Ascending aorta (tissue), 2 donors: ENCODE measurements at regions not wholly inside any gene's neighbourhood (a gene's known extent, or its start where the extent isn't known, plus 50 kb on each side); places are given as distances from the start of the nearest gene placed in this dataset.

Experiments used
- DNase-seq, 2 donors: peaks; one replicate each; pipeline ENCODE4 v3.0.0-alpha.2; 2019; ENCODE audit warnings: low spot score in 2 of 2
- H3K27ac ChIP-seq, 2 donors: fragments of 200-600 bp; sonication (generic); one replicate each; pipeline ENCODE4 v1.5.1; 2016 to 2017; ENCODE audit warnings: mild to moderate bottlenecking in 1 of 2
- H3K27me3 ChIP-seq: fragments of 200-600 bp; sonication (generic); one replicate; pipeline ENCODE4 v1.5.1; 2017
- H3K36me3 ChIP-seq, 2 donors: fragments of 200-600 bp; sonication (generic); one replicate each; pipeline ENCODE4 v1.5.1; 2016
- H3K4me1 ChIP-seq, 2 donors: fragments of 200-600 bp; sonication (generic); one replicate each; pipeline ENCODE4 v1.5.1; 2016 to 2017; ENCODE audit warnings: mild to moderate bottlenecking in 1 of 2
- H3K4me3 ChIP-seq, 2 donors: fragments of 200-600 bp; sonication (generic); one replicate each; pipeline ENCODE4 v1.5.1; 2016 to 2017; ENCODE audit warnings: mild to moderate bottlenecking in 1 of 2
- H3K9me3 ChIP-seq, 2 donors: fragments of 200-600 bp; sonication (generic); one replicate each; pipeline ENCODE4 v1.5.1; 2016
- CTCF ChIP-seq, 3 experiments: fragments of 200-600 bp in 2 of 3; fragments of 450-650 bp in 1 of 3; sonication (generic) in 2 of 3; IDR thresholded peaks; one replicate each; pipeline ENCODE4 v1.5.1; 2016 to 2019; ENCODE audit warnings: antibody characterized with exemption in 3 of 3, mild to moderate bottlenecking in 1 of 3, moderate library complexity in 1 of 3
- intact Hi-C: fragments of 100-400 bp; cut with DNase I; formaldehyde crosslinking; loops from one replicate; pipeline ENCODE4 v1.15.1; 2023

GRCh38 chr16:6048017-6048416, 950.4 kb upstream of the EEF2KMT start:
- Histone ChIP-seq H3K9me3 (no peaks in the 10 kb centered on the region), H3K36me3 (no peaks in the 10 kb centered on the region), H3K27me3 (no peaks in the 10 kb centered on the region), H3K27ac (no peak overlapping the region), H3K4me1 (no peaks in the 10 kb centered on the region), H3K4me3 (no peak overlapping the region)
- no peak for TF ChIP-seq CTCF (IDR thresholded peaks at IDR 0.05)
- no peak for DNase-seq
- intact Hi-C loops = no loop called here

DNA sequence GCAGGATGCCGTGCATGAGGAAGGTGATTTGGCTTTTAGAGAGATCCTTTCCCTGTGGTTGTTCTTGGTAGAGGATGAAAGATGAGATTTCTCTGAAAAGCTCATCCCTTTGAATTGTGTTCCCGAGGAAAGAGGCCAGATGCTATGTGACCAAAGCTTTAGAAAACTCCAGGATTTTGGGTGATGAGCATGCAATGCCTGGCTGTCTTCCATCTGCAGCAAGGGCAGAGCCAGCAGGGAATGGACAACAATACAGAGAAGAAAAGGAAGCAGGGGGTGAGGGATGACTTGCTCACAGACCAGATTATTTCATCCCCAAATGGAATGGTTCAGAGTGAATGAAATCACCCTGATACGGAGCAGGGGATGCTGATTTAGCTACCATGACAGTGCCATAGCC, 949.7 kb upstream of the EEF2KMT start:
- Histone ChIP-seq H3K27ac (no peak overlapping the region), H3K27me3 (no peaks in the 10 kb centered on the region), H3K4me3 (no peak overlapping the region), H3K4me1 (no peaks in the 10 kb centered on the region), H3K36me3 (no peaks in the 10 kb centered on the region), H3K9me3 (peaks cover 0 to 3% of the 10 kb centered on the region in 2 donors)
- intact Hi-C loops = no loop called here
- DNase-seq = no peak
- no peak for TF ChIP-seq CTCF (IDR thresholded peaks at IDR 0.05)

GRCh38 chr16:6038941-6039645, 941.5 kb upstream of the EEF2KMT start:
- intact Hi-C loops = no loop called here

DNA sequence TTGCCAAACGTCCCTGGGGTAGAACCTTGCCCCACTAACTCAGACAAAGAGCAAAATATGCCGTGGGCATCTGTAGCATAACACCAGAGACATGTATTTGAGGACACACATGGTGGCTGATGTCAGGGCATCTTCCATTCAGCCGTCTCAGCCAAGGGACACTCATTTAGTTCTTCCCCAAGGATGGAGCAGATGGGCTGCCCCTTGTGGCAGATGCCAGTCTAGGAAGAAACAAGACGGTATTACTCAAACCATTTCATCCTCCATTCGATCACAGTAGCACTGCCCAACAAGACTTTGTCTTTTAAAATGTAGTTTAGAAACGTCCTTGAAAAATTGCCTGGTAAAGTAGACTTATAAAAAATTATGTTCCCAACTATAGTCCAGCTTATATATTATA, 937.6 kb upstream of the EEF2KMT start:
- intact Hi-C loops = no loop called here
- DNase-seq = no peak
- H3K4me3 ChIP-seq = no peak overlapping the region
- H3K27ac ChIP-seq = no peak overlapping the region
- no peaks in the 10 kb centered on the region for H3K4me1 ChIP-seq
- no peaks in the 10 kb centered on the region for H3K9me3 ChIP-seq
- no peaks in the 10 kb centered on the region for H3K36me3 ChIP-seq
- no peaks in the 10 kb centered on the region for H3K27me3 ChIP-seq
- TF ChIP-seq CTCF (IDR thresholded peaks at IDR 0.05) = no peak

More at GRCh38 chr16:6038941-6039645, 941.5 kb upstream of the EEF2KMT start:
- no peak for DNase-seq
- no peak overlapping the region for H3K4me3 ChIP-seq
- H3K4me1 ChIP-seq = no peaks in the 10 kb centered on the region
- no peaks in the 10 kb centered on the region for H3K27me3 ChIP-seq
- H3K36me3 ChIP-seq = no peaks in the 10 kb centered on the region
- TF ChIP-seq CTCF (IDR thresholded peaks at IDR 0.05) = no peak
- H3K27ac ChIP-seq = no peak overlapping the region
- peaks cover 0 to 3% of the 10 kb centered on the region in 2 donors for H3K9me3 ChIP-seq

DNA sequence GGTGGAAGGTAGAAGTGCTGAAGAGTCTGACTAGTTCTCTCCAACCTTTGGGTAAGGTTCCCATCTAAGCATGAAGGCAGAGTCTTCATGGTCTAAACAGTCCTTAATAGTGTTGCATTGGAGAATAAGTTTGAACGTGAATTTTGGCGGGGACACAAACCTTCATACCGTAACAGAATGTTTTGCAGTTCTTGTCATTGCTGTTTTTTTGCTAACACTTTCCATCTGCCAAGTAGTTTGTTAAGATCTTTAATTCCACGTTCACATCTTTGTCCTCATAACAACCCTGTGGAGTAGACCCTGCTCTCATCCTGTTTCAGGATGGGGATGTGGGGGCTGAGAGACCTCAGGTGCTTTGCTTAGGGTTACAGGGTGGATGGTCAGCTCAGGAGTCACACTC, 936.9 kb upstream of the EEF2KMT start:
- Histone ChIP-seq H3K36me3 (no peaks in the 10 kb centered on the region), H3K27me3 (no peaks in the 10 kb centered on the region), H3K9me3 (no peaks in the 10 kb centered on the region), H3K27ac (no peak overlapping the region), H3K4me3 (no peak overlapping the region), H3K4me1 (no peaks in the 10 kb centered on the region)
- intact Hi-C loops = no loop called here
- TF ChIP-seq CTCF (IDR thresholded peaks at IDR 0.05) = no peak
- no peak for DNase-seq

DNA sequence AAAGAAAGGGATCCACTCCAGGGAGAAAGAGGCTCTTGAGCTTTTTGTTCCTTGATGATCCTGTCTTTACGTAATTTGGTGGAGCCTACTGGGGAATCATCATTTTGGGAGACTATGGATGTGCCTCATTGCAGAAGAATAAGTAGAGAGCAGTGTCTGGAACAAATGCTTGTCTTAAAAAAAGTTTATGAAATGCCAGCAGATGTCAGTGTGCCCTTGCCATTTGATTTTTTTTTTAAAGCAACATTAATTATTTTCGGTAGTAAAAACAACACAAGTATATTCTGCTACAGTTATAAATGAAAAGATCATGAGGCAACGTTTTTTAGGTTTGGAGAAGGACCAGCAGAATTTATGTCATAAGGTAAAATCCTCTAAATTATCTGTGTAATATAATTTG, 934.8 kb upstream of the EEF2KMT start:
- H3K9me3 ChIP-seq = no peaks in the 10 kb centered on the region
- DNase-seq = no peak
- H3K27me3 ChIP-seq = no peaks in the 10 kb centered on the region
- intact Hi-C loops = no loop called here
- H3K4me3 ChIP-seq = no peak overlapping the region
- H3K27ac ChIP-seq = no peak overlapping the region
- H3K36me3 ChIP-seq = no peaks in the 10 kb centered on the region
- no peaks in the 10 kb centered on the region for H3K4me1 ChIP-seq
- TF ChIP-seq CTCF (IDR thresholded peaks at IDR 0.05) = no peak
